ENCODE measurements at regions not wholly inside any gene's neighbourhood (a gene's known extent, or its start where the extent isn't known, plus 50 kb on each side); places are given as distances from the start of the nearest gene placed in this dataset.

GRCh38 chr12:127328867-127329266 lies 938.1 kb upstream of the TMEM132C start:
- TF ChIP-seq POLR2AphosphoS5 (IDR thresholded peaks at IDR 0.05), result no peak
- TF ChIP-seq, protein P1, sequence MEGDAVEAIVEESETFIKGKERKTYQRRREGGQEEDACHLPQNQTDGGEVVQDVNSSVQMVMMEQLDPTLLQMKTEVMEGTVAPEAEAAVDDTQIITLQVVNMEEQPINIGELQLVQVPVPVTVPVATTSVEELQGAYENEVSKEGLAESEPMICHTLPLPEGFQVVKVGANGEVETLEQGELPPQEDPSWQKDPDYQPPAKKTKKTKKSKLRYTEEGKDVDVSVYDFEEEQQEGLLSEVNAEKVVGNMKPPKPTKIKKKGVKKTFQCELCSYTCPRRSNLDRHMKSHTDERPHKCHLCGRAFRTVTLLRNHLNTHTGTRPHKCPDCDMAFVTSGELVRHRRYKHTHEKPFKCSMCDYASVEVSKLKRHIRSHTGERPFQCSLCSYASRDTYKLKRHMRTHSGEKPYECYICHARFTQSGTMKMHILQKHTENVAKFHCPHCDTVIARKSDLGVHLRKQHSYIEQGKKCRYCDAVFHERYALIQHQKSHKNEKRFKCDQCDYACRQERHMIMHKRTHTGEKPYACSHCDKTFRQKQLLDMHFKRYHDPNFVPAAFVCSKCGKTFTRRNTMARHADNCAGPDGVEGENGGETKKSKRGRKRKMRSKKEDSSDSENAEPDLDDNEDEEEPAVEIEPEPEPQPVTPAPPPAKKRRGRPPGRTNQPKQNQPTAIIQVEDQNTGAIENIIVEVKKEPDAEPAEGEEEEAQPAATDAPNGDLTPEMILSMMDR (IDR thresholded peaks at IDR 0.05), result no peak

All from prostate gland (tissue), 2 donors.